ENCODE measurements at regions not wholly inside any gene's neighbourhood (a gene's known extent, or its start where the extent isn't known, plus 50 kb on each side); places are given as distances from the start of the nearest gene placed in this dataset.

GRCh38 chr12:84375449-84376170 is 537.0 kb downstream of the SLC6A15 start:
- peak; percentile 72 for ATAC-seq
- TF ChIP-seq RARB (CRISPR knock-in tag; IDR thresholded peaks at IDR 0.05) (no peak), ESRRG (CRISPR knock-in tag; IDR thresholded peaks at IDR 0.05) (no peak), OSR1 (CRISPR knock-in tag; IDR thresholded peaks at IDR 0.05) (no peak), TSHZ2 (CRISPR knock-in tag; IDR thresholded peaks at IDR 0.05) (no peak), GLIS3 (CRISPR knock-in tag; IDR thresholded peaks at IDR 0.05) (no peak), TCF4 (CRISPR knock-in tag; IDR thresholded peaks at IDR 0.05; ENCODE audit: borderline replicate concordance) (no peak; the same call in 1 of the 2 replicates), CSRNP3 (CRISPR knock-in tag; IDR thresholded peaks at IDR 0.05) (no peak), TOX (CRISPR knock-in tag; IDR thresholded peaks at IDR 0.05; ENCODE audit: borderline replicate concordance) (peak; percentile 78), ZNF8 (CRISPR knock-in tag; IDR thresholded peaks at IDR 0.05) (no peak), ARNTL (CRISPR knock-in tag; IDR thresholded peaks at IDR 0.05; ENCODE audit: borderline replicate concordance, low read depth) (no peak), ZC3H10 (CRISPR knock-in tag; IDR thresholded peaks at IDR 0.05) (no peak), SNAI2 (CRISPR knock-in tag; IDR thresholded peaks at IDR 0.05) (no peak), PATZ1 (CRISPR knock-in tag; IDR thresholded peaks at IDR 0.05; ENCODE audit: borderline replicate concordance) (no peak), POU6F1 (CRISPR knock-in tag; IDR thresholded peaks at IDR 0.05; ENCODE audit: borderline replicate concordance, low read depth) (0 out of 2 replicates have a peak, but pooled peaks have one; percentile 70), ISL1 (CRISPR knock-in tag; IDR thresholded peaks at IDR 0.05) (peak; percentile 99), ZNF565 (CRISPR knock-in tag; conservative IDR thresholded peaks at IDR 0.05; ENCODE audit: low read depth) (no peak), CREB5 (CRISPR knock-in tag; IDR thresholded peaks at IDR 0.05; ENCODE audit: low read depth) (no peak), CSDC2 (CRISPR knock-in tag; IDR thresholded peaks at IDR 0.05) (no peak), ZFP30 (CRISPR knock-in tag; IDR thresholded peaks at IDR 0.05) (no peak), PPARA (CRISPR knock-in tag; IDR thresholded peaks at IDR 0.05; ENCODE audit: borderline replicate concordance) (no peak), ZNF70 (CRISPR knock-in tag; IDR thresholded peaks at IDR 0.05) (no peak), BACH2 (CRISPR knock-in tag; IDR thresholded peaks at IDR 0.05; ENCODE audit: borderline replicate concordance) (no peak), ZFP3 (CRISPR knock-in tag; IDR thresholded peaks at IDR 0.05) (no peak)

GRCh38 chr12:84362552-84362897 is 550.1 kb downstream of the SLC6A15 start:
- ATAC-seq: no peak
- TF ChIP-seq ARNTL (CRISPR knock-in tag; IDR thresholded peaks at IDR 0.05; ENCODE audit: borderline replicate concordance, low read depth) (no peak), CSRNP3 (CRISPR knock-in tag; IDR thresholded peaks at IDR 0.05) (no peak), GLIS3 (CRISPR knock-in tag; IDR thresholded peaks at IDR 0.05) (no peak), CSDC2 (CRISPR knock-in tag; IDR thresholded peaks at IDR 0.05) (no peak), ZFP3 (CRISPR knock-in tag; IDR thresholded peaks at IDR 0.05) (no peak), PATZ1 (CRISPR knock-in tag; IDR thresholded peaks at IDR 0.05; ENCODE audit: borderline replicate concordance) (no peak)

Measured in SK-N-SH treated with all-trans-retinoic acid at 6 μM for 48 hours (cell line).